HL-60 (cell line): ENCODE measurements at regions not wholly inside any gene's neighbourhood (a gene's known extent, or its start where the extent isn't known, plus 50 kb on each side); places are given as distances from the start of the nearest gene placed in this dataset.

Source experiments
- DNase-seq, 2 experiments: peaks; one replicate each; pipeline ENCODE4 v3.0.0-alpha.2; 2010 to 2020; ENCODE audit warnings: low read depth in 1 of 2, low spot score in 1 of 2
- H3K27ac ChIP-seq: fragments of 250-450 bp; sonication (Bioruptor Pico); replicated peaks from 2 replicates; pipeline ENCODE4 v1.5.1; 2020; ENCODE audit warnings: mild to moderate bottlenecking, moderate library complexity
- H3K27me3 ChIP-seq: fragments of 250-450 bp; sonication (Bioruptor Pico); 2 replicates; pipeline ENCODE4 v1.5.1; 2021; ENCODE audit warnings: mild to moderate bottlenecking, moderate library complexity; ENCODE audit not compliant: insufficient read depth, poor library complexity, severe bottlenecking
- H3K4me3 ChIP-seq: replicated peaks from 2 replicates; pipeline ENCODE4 v1.5.1; 2011; ENCODE audit warnings: mild to moderate bottlenecking, control low read depth, low read length; ENCODE audit not compliant: insufficient read depth
- CTCF ChIP-seq: IDR thresholded peaks from one replicate; pipeline ENCODE4 v1.5.1; 2011; ENCODE audit warnings: low read length, control low read depth, inconsistent platforms; ENCODE audit not compliant: insufficient read depth
- GABPA ChIP-seq: IDR thresholded peaks from 2 replicates; pipeline ENCODE4 v1.6.1; 2012; ENCODE audit warnings: low read depth
- POLR2AphosphoS5 ChIP-seq: IDR thresholded peaks from 2 replicates; pipeline ENCODE4 v1.6.1; 2012; ENCODE audit warnings: low read depth
- REST ChIP-seq: IDR thresholded peaks from 2 replicates; pipeline ENCODE4 v1.6.1; 2012; ENCODE audit warnings: low read depth; ENCODE audit not compliant: insufficient replicate concordance
- SPI1 ChIP-seq: IDR thresholded peaks from 2 replicates; pipeline ENCODE4 v1.6.1; 2012; ENCODE audit warnings: low read depth, mild to moderate bottlenecking, borderline replicate concordance

GRCh38 chr2:216572582-216573578 is 60.3 kb upstream of the IGFBP2 start:
- no peak for TF ChIP-seq GABPA
- TF ChIP-seq CTCF = no peak
- TF ChIP-seq REST = no peak
- TF ChIP-seq SPI1 = no peak
- TF ChIP-seq POLR2AphosphoS5 = no peak
- Histone ChIP-seq H3K4me3 (no peak overlapping the region), H3K27me3 (no peaks in the 10 kb centered on the region), H3K27ac (no peak overlapping the region)
- DNase-seq = no peak

- DNase-seq = no peak
- TF ChIP-seq CTCF = no peak
- no peak for TF ChIP-seq POLR2AphosphoS5
- no peak for TF ChIP-seq SPI1
- TF ChIP-seq REST = no peak
- no peak for TF ChIP-seq GABPA
- H3K27ac ChIP-seq = no peak overlapping the region
- H3K4me3 ChIP-seq = no peak overlapping the region
- H3K27me3 ChIP-seq = no peaks in the 10 kb centered on the region
These were observed 59.2 kb upstream of the IGFBP2 start for GRCh38 chr2:216574046-216574445.

GRCh38 chr2:216574586-216574985 is 58.6 kb upstream of the IGFBP2 start:
- DNase-seq = no peak
- no peak overlapping the region for H3K4me3 ChIP-seq
- no peaks in the 10 kb centered on the region for H3K27me3 ChIP-seq
- TF ChIP-seq CTCF (no peak), GABPA (no peak), REST (no peak), SPI1 (no peak), POLR2AphosphoS5 (no peak)
- H3K27ac ChIP-seq = no peak overlapping the region
